ENCODE measurements at regions not wholly inside any gene's neighbourhood (a gene's known extent, or its start where the extent isn't known, plus 50 kb on each side); places are given as distances from the start of the nearest gene placed in this dataset.

DNA sequence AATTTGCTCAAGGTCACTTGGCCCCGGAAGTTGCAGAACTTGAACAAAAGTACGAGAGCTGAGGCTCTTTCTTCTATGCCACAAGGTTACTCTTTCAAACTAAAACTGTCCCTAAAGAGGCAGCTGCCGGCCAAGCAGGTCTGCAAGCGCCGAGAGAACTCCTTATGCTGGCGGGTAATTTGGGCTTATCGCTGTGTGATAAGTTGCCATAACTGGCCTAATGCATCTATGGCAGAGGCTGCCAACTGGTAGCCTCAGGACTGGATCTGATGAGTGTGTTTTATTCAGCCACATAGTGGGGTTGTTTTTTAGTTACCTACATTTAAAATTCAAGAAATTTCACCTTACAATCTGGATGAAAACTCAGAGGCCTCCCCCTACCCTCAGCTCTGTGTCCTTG, 68.1 kb upstream of the SPOCK1 start:
- DNase-seq (peak; percentile 44), ATAC-seq (ENCODE audit: poor library complexity) (peak; percentile 66)
- intact Hi-C loops (cut with DNase I): no loop called here

- DNase-seq: no peak
- ATAC-seq (ENCODE audit: poor library complexity): no peak
- intact Hi-C loops (cut with DNase I): no loop called here
These were observed 67.7 kb upstream of the SPOCK1 start for GRCh38 chr5:137566780-137567179.

- intact Hi-C loops (cut with DNase I): no loop called here
- DNase-seq (no peak), ATAC-seq (ENCODE audit: poor library complexity) (no peak)
These were observed 67.0 kb upstream of the SPOCK1 start for GRCh38 chr5:137566118-137566541.

DNA sequence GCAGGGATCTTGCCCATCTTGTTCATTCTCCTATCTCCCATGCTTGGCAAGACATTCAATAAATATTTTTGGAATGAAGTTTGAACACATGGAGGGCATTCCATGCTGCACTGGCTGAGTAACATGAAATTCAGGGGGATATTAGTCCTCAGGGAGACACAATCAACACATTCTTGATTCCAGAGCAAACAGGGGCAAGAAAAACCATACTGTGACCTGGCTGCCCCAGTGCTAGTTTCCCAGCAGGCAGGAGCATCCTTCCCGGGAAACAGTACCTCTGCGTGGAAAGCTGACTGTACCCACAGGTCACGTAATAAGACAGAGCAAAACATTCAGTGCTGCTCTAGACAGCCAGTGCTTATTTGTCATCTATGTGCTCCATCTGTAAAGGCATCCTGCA, 66.3 kb upstream of the SPOCK1 start:
- ATAC-seq (ENCODE audit: poor library complexity) (no peak), DNase-seq (no peak)
- intact Hi-C loops (cut with DNase I): no loop called here

- no peak for DNase-seq
- intact Hi-C loops (cut with DNase I): no loop called here
- peak; percentile 40 for ATAC-seq (ENCODE audit: poor library complexity)
These were observed 65.4 kb upstream of the SPOCK1 start for GRCh38 chr5:137564398-137564961.

DNA sequence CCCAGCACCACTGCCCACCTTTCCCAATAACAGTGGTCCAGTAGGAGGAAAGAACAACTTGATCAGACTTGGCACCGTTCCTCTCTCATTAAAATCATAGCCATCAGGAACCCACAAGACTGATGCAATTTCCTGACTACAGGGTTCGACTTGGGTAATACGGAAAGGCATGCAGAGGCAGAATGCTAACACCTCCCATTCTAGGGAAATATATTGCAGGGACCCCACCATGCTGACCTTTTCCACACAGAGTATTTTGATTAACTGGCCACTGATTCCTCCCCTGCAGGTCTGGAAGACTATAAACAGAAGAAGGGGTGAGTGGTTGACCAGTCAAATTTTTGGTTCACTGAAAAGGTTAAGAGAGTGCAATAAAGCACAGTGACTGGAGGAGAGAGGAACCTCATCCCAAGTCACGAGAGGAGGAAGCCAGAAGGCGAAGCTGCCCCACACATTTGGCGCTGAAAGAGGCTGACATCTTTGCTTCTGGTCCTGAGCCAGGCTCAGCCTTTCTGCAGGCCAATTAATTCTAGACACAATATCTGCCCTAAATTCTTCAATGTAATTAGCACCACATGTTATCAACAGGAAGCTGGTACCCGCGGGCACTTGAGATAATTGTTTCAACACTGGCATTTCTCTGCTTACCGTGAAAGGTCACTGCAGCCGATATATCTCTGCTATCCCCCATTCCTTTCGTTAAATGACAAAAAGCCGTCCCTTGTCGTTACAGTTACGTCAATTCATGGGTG, 64.7 kb upstream of the SPOCK1 start:
- intact Hi-C loops (cut with DNase I): no loop called here
- peak; percentile 45 for DNase-seq
- peak; percentile 61 for ATAC-seq (ENCODE audit: poor library complexity)

GRCh38 chr5:137563301-137563645, 64.1 kb upstream of the SPOCK1 start:
- intact Hi-C loops (cut with DNase I): no loop called here
- no peak for DNase-seq
- no peak for ATAC-seq (ENCODE audit: poor library complexity)

DNA sequence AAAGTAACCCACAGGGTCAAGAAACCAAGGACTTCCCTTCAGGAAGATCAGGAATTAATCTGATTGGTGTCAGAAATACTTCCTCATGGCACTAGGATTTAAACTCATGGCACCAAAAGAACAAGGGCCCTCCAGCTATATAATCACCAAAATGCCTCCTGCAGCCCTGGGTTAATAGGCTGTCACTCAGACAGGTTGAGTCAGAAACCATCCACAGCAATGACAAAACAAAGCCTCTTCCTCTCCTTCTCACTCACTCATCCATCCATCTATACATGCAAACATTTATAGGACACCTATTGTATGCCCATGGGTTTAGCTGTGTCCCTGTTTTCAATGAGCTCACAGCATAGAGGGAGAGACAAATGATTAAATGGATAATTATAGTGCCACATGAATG, 62.5 kb upstream of the SPOCK1 start:
- ATAC-seq (ENCODE audit: poor library complexity) (no peak), DNase-seq (no peak)
- intact Hi-C loops (cut with DNase I): no loop called here

GRCh38 chr5:137560420-137560819, 61.3 kb upstream of the SPOCK1 start:
- intact Hi-C loops (cut with DNase I): no loop called here

More at GRCh38 chr5:137560420-137560819, 61.3 kb upstream of the SPOCK1 start:
- no peak for DNase-seq
- ATAC-seq (ENCODE audit: poor library complexity): no peak

All from Right ventricle myocardium superior (tissue), 1 donor.